ENCODE measurements at regions not wholly inside any gene's neighbourhood (a gene's known extent, or its start where the extent isn't known, plus 50 kb on each side); places are given as distances from the start of the nearest gene placed in this dataset.

- no peak for TF ChIP-seq ZNF460 (CRISPR knock-in tag; IDR thresholded peaks at IDR 0.05; ENCODE audit: borderline replicate concordance)
- TF ChIP-seq RCOR2 (CRISPR knock-in tag; IDR thresholded peaks at IDR 0.05): peak; percentile 80
- TF ChIP-seq ZNF501 (CRISPR knock-in tag; IDR thresholded peaks at IDR 0.05): no peak; the same call in 1 of the 2 replicates
- no peak for TF ChIP-seq ZNF230 (CRISPR knock-in tag; IDR thresholded peaks at IDR 0.05)
- TF ChIP-seq ZUFSP (CRISPR knock-in tag; IDR thresholded peaks at IDR 0.05; ENCODE audit: borderline replicate concordance): no peak
- TF ChIP-seq RORA (CRISPR knock-in tag; IDR thresholded peaks at IDR 0.05): no peak
- peak; percentile 72; the same call in 1 of the 2 replicates for TF ChIP-seq RXRB (CRISPR knock-in tag; IDR thresholded peaks at IDR 0.05; ENCODE audit: borderline replicate concordance)
- TF ChIP-seq ZNF646 (CRISPR knock-in tag; IDR thresholded peaks at IDR 0.05): no peak
- TF ChIP-seq ZNF800 (CRISPR knock-in tag; IDR thresholded peaks at IDR 0.05): peak; percentile 26; the same call in 1 of the 2 replicates
- TF ChIP-seq XRCC5 (optimal IDR thresholded peaks at IDR 0.05; ENCODE audit: low read length): no peak
- TF ChIP-seq MIER2 (CRISPR knock-in tag; IDR thresholded peaks at IDR 0.05): no peak; the same call in 1 of the 2 replicates
- TF ChIP-seq ZSCAN31 (CRISPR knock-in tag; IDR thresholded peaks at IDR 0.05; ENCODE audit: low read depth): no peak
- TF ChIP-seq CEBPG (CRISPR knock-in tag; IDR thresholded peaks at IDR 0.05): peak; percentile 58
- TF ChIP-seq SRSF1 (optimal IDR thresholded peaks at IDR 0.05; ENCODE audit: low read depth, low read length): no peak
Observed at GRCh38 chr2:215791481-215791937, 221.8 kb downstream of the MREG start (continued).

Data from HepG2 (cell line).